Central memory CD4-positive, alpha-beta T cell (primary cell): ENCODE measurements at regions not wholly inside any gene's neighbourhood (a gene's known extent, or its start where the extent isn't known, plus 50 kb on each side); places are given as distances from the start of the nearest gene placed in this dataset.
A peak's percentile ranks its signal among the peaks of the same experiment; 100 is the strongest.
"Not testable (repeated sequence)": the region's sequence is repeated elsewhere in the genome, so short reads cannot be mapped to it uniquely, and the experiment has no call there.

Experiments
- DNase-seq: peaks from one replicate; pipeline ENCODE4 v3.0.0; 2022

DNA sequence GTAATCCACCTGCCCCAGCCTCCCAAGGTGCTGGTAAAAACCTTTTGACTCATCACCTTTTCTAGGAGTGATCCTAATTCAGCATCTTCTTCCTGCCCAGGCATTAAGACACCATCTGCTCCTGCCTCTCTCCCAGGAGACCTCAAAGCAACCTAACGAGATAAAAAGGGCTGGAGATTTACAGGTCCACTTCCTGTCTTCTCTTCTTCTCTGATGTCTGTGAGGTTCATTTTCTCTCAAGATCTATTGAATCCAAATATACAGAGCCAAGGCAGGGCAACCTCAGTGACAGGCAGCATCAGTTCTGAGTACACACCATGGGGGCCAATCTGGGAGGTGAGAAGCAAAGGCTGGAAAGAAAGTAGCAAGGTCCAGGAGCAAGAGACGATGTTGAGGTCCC is 219.4 kb downstream of the SETD4 start:
- no peak for DNase-seq

- DNase-seq = peak; percentile 44
Measured at GRCh38 chr21:35840197-35840799, 220.0 kb downstream of the SETD4 start.

DNA sequence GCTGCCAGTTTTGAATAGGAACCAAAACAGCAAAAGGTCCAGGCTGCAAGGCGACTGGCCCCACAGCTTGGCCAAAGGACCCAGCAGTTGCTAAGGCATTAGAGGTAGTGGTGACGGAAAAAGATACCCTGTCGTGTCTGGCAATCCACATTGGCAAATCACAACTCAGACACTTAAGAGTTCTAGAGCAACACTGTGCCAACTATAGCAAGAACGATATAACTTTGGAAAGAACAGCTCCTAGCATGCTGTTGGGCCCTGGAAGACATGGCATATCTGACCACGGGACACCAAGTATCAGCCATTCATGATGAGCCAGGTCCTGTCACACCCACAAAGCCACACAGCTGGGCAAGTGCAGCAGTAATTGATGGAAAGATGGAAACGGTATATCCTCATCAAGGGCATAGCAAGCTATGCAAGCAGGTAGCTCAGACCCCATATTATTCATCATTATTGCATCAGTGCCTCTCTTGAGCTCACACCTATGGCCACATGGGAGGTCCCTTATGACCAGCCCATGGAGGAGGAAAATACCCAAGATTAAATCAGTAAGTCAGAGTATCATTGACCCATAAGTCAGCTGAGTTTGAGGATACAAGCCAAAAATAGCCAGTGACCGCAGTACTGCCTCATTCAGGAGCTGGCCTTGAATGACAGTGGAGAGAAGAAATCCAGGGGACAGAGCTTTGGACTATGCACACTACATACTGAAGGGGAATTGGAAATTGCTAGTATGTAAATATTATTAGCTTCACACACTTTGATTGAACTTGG is 221.2 kb downstream of the SETD4 start:
- DNase-seq = no peak

GRCh38 chr21:35838350-35838749 is 222.0 kb downstream of the SETD4 start:
- no peak for DNase-seq

- DNase-seq = no peak
Measured at GRCh38 chr21:35833991-35834390, 226.3 kb downstream of the SETD4 start.

DNA sequence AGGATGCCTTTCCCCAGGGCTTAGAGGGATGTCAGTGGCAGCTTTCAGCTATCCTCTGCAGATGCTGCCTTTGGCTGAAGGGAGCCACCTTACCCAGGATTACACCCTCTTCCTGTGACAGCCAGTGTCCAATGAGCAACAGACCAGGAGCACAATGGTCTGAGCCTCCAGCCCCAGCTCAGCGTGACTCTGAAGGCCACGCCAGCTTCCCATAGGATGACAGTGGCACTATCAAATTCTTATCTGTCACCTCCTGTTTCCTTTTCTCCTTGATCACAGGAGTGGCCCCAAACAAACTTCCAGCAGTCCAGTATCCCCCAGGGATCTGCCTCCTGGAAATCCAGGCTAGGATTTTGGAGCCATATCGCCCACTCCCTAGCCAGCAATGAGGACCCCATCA is 226.9 kb downstream of the SETD4 start:
- DNase-seq = no peak

GRCh38 chr21:35831230-35831629 is 229.1 kb downstream of the SETD4 start:
- DNase-seq = no peak

- no peak for DNase-seq
Measured at GRCh38 chr21:35829067-35829466, 231.3 kb downstream of the SETD4 start.

- no peak for DNase-seq
Measured at GRCh38 chr21:35828161-35828560, 232.2 kb downstream of the SETD4 start.

- DNase-seq = no peak
Measured at GRCh38 chr21:35827004-35827403, 233.3 kb downstream of the SETD4 start.

GRCh38 chr21:35825370-35826353 is 234.7 kb downstream of the SETD4 start:
- DNase-seq = no peak

- DNase-seq = no peak
Measured at GRCh38 chr21:35824136-35824535, 236.2 kb downstream of the SETD4 start.

DNA sequence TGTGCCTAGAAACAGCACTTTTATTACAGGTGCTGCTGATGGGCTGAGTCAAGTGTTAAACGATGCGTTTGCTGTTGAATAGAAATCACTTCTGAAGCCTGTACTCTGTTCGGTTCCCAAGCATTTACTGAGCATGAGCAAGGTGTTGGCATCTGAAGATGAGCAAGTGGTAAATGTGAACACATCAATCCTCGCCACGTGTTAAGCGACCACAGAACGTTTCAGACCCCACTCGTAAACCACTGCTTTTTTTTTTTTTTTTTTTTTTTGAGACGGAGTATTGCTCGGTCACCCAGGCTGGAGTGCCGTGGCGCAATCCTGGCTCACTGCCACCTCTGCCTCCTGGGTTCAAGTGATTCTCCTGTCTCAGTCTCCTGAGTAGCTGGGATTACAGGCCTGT is 241.2 kb downstream of the SETD4 start:
- no peak for DNase-seq

GRCh38 chr21:35818597-35818996 is 241.7 kb downstream of the SETD4 start:
- DNase-seq = no peak

- DNase-seq = no peak
Measured at GRCh38 chr21:35814858-35815619, 245.3 kb downstream of the SETD4 start.

DNA sequence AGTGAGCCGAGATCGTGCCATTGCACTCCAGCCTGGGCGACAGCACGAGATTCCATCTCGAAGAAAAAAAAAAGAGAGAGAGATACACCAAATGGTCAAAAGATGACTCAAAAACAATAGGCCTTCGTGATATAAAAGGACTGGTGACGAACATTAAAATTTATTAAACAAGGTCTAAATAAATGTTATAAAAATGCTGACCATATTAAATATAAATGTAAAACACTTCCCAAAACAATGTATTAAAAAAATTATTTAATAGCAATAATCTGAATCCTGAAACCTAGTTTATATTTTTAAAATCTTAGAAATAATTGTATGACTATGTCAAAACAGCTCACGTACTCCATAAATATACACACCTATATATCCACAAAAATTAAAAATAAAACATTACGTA is 247.6 kb downstream of the SETD4 start:
- DNase-seq = no peak

DNA sequence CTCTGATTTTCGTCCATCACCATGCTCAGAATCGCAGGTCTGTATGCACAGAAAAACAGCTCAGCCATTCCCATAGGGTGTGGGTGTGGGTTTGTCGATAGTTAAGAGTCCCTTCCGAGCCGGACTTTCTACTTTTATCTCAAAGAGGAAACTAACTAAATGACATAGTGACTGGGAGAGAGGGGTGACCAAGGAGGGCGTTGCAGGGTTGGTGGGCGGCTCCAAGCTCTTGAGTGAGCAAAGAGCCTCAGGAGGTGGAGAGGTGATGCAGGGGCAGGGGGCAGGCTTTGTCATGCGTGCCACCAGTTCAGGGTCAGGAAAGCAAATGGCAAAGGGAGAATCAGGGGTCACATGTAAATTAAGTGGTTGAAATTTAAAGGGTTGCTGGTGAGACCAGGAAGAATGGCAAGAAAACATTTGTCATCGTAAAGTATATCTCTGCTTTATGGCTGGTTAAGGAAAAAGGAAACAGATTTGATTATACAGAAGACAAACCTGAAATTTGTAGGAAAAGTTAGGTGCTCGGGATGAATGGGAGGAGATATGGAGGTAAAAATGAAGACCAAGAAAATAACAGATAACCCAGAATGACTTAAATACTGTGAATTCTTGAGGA is 249.0 kb downstream of the SETD4 start:
- no peak for DNase-seq

DNA sequence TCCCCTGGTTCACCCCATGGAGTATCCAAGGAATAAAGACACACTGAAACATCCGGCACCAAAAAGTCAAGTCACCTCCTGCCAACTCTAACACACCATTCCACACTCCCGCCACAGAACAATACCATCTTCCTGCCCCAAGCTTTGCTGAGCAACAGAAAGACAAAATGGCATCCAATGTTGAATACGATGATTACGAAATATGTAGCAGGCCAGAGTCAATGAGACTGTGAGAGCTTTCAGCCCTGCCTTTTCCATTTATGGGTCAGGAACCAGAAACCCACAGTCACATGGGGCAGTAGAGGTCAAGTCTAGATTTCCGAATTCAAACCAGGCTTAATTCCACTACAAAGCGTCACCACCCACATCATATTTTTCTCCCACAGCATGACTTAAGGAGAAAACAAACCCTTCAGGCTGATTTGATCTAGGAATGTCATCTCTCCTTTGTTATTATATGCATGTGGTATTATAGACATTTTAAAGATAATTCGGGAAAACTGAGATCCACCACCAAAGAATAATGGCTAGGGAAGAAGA is 249.8 kb downstream of the SETD4 start:
- no peak for DNase-seq

DNA sequence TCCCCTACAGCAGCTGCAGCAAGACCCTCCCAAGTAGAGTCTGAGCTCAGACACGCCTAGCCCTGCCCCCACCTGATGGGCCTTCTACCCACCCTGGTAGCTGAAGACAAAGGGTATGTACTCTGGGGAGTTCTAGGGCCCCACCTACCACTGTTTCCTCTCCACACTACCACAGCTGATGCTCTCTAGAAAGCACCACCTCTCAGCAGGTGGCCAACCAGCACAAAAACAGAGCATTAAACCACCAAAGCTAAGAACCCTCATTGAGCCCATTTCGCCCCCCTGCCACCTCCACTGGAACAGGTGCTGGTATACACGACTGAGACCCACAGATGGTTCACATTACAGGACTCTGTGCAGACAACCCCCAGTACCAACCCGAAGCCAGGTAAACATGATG is 258.9 kb downstream of the SETD4 start:
- no peak for DNase-seq

- not testable (repeated sequence) for DNase-seq
Measured at GRCh38 chr21:35800796-35801385, 259.4 kb downstream of the SETD4 start.

GRCh38 chr21:35796844-35797243 is 263.5 kb downstream of the SETD4 start:
- no peak for DNase-seq
